HG02840 (cell line): ENCODE measurements at regions not wholly inside any gene's neighbourhood (a gene's known extent, or its start where the extent isn't known, plus 50 kb on each side); places are given as distances from the start of the nearest gene placed in this dataset.

Experiments used
- ATAC-seq: cut with Tn5 transposase; IDR thresholded peaks from one replicate; pipeline ENCODE4 v1.9.1; 2021; ENCODE audit warnings: mild to moderate bottlenecking, moderate library complexity, moderate number of reproducible peaks; ENCODE audit not compliant: unreplicated experiment, low FRiP score

DNA sequence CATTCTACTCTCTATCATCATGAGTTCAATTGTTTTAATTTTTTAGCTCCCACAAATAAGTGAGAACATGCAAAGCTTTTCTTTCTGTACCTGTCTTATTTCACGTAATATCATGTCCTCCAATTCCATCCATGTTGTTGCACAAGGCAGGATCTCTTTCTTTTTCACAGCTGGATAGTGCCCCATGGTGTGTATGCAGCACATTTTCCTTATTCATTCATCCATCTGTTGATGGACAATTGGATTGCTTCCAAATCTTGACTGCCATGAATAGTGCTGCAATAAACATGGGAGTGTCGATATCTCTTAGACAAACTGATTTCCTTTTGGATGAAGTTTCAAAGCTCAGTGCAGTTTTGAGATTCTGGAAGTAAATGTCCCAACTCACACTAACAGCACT, 326.9 kb downstream of the FGF9 start:
- no peak for ATAC-seq

DNA sequence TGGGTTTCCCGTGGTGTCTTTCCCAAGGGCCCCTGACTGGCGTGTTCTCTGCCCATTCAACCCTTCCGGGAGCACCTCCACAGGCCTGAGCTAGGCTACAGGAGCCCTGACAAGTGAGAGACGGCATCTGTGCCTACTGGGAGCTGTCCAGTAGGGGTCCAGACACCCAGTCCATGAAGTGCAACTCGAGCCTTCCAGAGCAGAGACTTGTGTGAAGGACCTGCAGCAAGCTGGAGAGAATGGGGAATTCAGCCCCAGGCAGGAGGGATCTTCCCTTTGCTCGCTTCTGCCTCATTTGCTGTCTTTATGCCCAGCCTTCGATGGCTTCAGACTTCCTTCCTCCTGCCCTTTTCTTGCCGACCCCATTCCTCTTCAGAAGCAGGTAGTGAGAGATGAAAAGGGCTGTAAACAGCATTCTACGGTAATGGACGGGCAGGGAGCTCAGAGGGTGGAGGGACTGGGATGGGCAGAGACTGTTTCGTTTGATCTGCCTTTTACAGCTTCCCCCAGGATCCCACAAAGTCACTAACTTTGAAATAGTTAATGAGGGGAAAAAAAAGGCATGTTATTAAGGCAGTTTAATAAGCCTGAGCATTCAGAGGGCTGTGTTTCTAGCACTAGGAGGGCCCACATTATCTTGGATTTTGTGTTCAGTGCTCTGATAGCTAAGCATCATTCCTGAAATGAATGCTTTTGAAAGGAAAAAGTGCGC, 327.6 kb downstream of the FGF9 start:
- no peak for ATAC-seq

DNA sequence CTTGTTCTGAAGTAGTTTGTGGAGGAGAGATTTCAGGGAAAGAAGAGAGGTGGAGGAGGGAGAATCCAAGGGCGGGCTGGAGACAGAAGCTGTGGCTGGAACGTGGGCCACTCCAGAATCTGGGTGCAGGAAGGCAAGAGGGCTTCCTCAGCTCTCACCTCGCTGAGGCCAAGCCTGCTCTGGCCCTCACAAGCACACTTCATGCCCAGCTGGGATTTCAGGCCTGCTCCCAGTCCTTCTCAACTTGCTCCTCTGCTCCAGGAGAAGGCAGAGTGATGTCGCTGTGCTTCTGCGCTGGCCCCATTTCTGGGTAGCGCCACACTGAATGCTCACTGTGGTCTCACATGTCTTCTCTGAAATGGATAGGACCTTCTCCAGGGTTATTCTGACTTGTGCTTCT, 328.8 kb downstream of the FGF9 start:
- ATAC-seq: no peak

DNA sequence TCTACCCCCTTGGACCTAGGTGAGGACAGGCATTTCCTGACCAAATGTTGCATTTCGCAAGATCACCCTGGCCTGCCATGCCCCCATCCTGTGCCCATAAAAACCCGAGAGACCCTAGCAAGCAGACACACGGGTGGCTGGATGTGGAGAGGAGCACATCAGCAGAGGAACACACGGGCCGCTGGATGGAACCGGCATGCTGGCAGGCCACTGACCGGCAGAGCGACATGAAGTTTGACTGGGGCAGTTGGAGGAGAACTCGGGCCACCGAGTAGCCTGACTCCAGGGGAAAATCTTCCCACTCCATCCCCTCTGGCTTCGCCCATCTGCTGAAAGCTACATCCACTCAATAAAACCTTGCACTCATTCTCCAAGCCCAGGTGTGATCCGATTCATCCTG, 329.3 kb downstream of the FGF9 start:
- no peak for ATAC-seq

DNA sequence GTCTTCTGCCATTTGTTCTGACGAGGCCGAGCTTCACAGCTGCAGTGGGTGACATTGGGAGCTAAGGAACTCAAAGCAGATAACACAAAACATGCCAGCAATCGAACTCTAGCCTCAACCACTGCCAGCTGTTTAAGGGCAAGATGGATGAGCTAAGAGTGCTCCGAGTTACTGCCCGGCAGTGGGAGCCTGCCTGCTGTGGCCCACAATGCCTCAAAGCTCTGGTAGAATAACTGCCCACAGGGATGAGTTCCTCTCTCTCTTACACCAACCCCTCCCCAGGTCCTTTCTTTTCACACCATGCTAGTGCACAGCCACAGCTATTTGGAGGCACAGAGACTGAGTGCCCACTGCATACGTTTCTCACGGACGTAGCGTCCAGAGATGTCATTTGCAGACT, 330.5 kb downstream of the FGF9 start:
- no peak for ATAC-seq

DNA sequence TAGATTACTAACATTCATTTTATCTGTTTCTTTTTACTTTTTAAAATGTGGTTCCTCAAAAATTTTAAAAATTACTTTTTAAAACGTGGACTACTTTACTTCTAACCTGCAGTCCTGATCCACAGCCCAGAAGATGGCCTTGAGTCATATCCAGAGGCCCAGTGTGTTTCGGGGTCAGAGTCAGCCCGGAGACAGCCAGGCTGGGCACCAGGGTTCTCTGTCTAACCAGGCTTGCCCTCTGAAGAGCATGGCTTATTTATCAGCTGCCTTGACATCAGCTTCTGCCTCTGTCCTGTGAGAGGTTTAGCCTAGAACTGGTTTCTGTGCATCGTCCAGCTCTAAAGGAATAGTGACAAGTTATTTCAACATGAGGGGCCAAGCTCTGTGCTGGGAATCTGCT, 332.0 kb downstream of the FGF9 start:
- ATAC-seq: no peak

DNA sequence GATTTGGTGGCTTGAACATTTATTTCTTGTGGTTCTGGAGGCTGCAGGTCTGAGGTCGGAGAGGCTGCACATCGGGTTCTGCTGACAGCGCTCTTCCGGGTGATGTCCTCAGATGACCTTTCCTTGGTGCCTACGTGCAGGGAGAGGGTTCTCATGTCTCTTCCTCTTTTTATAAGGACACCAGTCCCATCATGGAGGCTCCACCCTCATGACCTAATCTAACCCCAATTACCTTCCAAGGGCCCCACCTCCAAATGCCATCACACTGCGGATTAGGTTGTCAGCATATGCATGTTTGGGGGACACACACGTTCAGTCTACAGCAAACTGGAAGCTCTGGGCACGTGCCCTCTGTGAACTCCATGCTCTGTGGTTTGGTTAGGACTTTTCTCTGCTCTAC, 338.6 kb downstream of the FGF9 start:
- no peak for ATAC-seq

DNA sequence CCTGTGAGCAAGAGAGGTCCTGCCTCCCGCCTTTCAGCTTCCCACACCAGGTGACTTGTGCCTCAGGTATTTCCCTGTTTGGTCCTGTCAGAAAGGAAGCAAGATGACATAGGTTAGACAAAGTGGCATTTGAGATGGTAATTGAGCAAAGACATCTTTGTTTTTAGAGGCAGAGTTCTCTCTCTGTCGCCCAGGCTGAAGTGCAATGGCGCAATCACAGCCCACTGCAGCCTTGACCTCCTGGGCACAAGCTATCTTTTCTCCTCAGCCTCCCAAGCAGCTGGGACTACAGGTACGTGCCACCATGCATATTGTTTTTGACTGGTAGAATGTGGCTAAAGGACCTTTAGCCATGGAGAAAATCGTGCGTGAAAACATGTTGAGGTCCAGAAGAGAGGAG, 339.1 kb downstream of the FGF9 start:
- ATAC-seq: no peak

DNA sequence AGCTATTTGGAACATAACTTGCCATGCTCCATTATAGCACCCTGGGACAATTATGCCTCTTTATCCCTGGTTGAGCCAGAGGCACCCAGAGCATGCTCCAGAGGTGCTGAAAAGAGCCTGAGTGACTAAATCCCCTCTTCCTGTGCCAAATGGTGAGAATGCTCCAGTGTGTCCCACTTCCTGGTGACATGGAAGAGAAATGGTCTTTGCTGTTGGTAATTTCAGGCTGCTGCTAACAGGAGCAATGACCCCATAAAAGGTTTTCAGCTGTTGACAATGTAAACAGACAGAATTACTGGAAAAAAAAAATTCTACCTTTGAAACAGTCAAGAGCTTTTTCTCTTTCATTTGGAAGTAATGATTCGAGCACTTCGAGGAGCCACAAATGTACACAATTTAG, 341.8 kb downstream of the FGF9 start:
- no peak for ATAC-seq

DNA sequence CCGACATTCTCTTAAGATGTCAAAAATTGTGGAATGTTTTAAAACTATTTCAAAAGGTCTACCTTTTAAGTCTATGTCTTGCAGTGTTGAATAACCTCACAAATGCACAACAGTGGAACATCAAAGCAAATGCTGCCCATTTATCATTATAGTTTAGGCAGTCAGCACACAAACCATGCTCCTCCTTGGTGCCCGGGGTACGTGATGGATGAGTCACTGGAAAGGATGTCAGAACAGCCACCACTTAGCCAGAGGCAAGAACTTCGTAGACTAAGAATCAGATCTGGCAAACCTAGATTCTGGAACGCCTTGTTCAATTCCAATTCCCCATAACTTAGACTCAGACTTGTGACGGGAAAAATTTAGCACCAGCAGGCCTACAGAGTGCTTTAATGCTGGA, 343.6 kb downstream of the FGF9 start:
- no peak for ATAC-seq

DNA sequence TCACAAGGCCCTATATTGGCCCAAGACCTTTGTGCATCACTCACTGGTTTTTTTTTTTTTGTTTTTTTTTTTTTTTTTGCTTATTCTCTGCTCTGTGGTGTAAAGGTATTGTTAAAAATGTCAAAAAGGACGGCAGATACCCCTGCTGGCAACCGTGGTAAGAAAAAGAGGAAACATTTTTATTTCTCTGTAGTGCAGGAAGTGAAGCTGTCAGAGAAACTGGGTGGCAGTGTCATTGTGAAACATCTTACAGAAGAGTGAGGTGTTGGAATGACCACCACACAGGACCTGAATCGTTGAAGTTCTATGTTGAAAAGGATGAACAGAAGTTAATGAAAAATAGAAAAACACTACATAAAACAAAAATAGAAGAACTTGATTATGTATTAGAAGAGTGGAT, 346.4 kb downstream of the FGF9 start:
- peak; percentile 85 for ATAC-seq

DNA sequence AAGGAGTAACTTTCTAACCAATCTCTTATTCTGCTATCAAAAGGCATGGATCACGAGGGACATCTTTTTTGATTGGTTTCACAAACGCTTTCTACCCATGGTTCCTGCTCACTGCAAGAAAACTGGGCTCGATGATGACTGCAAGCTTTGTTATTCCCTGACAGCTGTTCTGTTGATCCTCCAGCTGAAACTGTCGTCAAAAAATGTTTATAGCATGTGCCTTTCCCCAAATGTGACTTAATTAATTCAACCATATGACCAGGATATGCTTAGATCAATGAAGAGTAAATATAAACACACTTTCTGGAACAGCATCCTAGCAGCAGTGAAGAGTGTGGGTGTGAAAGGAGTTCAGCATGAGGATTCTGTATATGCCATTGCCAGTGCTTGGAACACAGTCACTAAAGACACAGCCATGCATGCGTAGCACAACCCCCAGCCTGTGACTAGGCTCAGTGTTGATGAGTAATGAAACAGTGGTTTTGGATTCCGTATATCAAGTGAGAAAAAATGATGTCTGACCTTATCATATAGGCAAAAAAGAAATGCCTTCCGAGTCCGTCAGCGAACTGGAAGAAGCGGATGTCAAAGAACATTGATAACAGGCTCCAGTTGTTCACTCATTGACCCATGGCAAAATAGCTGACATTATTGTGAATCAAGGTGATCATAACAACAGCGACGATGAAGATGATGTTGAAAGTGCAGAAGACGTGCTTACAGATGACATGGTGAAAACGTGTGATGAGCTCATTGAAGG, 347.4 kb downstream of the FGF9 start:
- no peak for ATAC-seq

DNA sequence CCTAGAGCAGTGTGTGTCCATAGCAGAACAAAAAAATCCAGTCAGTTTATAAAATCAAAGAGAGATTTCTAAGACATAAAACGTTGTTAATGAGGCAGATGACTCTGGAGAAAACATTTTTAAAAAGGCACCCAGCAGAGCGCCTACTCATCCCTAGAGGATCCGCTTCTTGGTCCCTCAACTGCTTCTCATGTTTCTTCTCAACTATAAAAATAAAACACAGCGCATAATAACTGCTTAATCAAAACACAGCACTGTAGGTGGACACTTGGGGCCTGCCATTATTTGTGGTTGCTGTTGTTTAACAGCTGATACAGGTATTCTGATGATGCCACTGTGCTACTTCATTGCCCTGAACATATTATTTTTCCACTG, 347.9 kb downstream of the FGF9 start:
- ATAC-seq: no peak

DNA sequence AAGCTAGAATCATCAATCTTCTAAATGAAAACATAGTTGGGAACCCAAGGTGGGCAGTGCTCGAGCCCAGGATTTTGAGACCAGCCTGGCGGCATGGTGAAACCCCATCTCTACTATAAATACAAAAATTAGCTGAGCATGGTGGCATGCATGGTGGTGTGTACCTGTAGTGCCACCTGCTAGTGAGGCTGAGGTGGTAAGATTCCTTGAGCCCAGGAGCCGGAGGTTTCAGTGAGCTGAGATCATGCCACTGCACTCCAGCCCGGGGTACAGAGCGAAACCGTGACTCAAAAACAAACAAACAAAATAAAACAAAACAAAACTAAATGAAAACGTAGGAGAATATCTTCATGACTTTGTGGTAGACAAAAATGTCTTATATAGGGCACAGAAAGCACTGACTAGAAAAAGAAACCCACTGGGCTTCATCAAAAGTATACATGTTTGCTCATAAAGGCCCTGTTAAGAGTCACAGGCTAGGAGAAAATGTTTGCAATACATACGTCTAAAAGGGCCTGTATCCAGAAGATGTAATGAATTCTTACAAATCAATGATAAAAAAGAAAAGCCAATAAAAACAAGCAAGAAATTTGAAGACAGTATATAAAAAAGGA, 353.6 kb downstream of the FGF9 start:
- ATAC-seq: no peak

DNA sequence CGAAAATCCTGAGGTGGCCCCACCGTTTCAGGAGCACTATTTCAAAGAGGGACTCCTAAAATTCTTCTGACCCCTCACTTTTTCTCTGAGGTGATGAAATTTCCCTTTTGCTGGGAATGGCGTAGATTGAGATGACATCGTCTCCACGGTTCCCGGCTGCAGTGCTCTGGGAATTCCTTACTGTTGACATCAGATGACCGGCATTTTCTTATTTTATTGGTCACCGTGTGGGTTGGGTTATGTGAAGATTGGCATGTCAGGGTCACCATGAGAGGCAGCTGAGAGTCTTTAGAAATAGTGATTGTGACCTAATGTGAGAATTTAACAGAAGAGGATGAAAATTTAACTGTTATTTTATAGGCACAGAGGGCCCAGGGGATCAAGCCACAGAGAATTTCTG, 356.7 kb downstream of the FGF9 start:
- no peak for ATAC-seq

DNA sequence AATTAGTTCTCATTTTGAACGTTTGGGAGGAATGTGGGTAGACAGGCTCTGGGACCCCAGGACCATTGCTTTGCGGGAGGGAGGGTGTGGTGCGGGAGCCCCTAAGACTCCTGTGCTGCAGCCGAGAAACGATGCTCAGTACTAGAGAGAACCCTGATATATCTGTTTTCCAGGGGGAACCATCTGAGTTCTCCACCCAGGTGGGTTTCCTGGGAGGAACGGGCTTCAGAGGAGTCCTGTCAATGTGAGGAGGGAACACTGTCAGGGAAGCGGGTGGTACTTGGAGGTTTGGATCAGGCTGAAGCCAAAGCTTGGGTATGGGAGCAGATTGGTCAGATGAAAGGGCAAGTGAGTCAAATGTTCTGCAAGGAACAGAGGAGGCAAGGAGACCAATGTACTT, 358.0 kb downstream of the FGF9 start:
- no peak for ATAC-seq

DNA sequence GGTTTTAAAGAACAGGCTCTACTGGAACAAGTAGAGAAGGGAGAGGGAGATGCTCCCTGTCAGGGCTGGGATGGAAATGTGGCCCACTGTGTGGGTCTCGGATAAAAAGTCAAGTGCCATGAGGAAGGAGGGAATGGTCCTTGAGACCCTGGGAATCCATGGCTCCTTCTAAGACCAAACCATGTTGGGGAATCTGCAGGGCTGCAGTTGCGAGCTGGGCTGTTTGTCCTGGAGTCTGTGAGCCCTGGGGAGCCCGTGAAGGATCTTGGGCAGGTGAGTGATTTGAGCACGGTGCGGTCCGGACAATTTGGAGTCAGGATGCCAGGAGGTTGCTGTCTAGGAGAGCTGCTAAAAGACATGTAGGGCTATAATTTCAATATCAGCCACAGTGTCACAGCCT, 359.4 kb downstream of the FGF9 start:
- no peak for ATAC-seq

DNA sequence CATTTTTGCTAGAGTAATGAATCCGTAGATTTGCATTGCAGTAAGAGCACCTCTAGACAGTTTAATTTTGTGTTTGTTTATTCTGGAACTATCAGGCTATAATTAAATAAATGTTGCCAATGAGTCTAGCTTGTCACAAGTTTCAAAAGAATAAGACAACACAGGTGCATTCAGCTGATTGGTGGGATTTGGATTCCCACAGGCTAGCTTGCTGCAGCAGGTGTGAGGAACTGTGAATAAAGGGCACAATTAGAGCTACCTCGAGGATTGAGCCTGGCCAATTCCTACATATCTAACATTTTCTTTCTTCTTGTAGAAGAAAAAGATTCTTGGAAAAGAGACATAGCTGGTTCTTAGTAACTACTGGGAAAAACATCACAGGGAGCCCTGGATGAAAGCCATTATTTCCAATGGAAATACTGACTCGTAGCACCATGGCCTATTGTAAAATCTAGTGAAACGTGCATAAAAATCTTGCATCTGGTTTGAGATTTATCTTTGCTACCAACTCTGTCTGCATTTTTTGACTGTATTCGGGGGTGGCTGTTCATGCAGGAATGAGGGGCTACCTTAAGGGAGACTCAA, 360.9 kb downstream of the FGF9 start:
- no peak for ATAC-seq

DNA sequence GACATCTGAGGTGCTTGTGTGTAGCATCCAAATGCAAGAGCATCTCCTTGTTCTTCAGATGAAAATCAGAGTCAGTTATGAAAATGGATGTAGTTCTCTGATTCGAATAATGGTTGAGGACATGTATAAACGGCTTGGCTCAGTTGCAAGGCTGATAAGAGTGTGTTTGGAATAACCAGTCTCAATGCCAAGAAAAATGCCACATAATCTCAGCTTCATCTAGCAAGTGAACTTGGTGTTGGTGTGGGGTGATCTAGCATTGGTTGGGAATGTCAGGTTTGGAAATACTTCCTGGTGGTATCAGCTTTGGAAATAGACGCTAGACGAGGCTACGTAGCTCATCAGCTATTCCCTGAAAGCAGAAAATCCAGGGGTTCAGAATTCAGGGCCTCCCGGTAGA, 362.0 kb downstream of the FGF9 start:
- ATAC-seq: no peak

DNA sequence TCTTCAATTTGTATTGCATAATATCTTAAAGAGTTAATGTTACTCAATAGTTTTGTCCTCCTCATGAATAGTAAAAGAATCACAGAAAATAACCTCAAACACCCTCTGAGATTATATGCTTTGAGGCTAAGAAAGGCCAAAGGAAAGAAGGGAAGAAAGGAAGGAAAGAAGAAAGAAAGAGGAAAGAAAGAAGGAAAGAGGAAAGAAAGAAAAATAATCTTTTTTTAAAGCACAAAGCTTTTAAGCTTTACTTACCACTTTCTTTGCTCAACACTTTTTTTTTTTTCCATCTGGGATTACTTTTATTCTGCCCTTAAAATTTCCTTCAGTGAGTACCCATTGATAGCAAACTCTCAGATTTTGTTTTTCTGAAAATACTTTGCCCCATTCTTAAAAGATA, 369.1 kb downstream of the FGF9 start:
- no peak for ATAC-seq

DNA sequence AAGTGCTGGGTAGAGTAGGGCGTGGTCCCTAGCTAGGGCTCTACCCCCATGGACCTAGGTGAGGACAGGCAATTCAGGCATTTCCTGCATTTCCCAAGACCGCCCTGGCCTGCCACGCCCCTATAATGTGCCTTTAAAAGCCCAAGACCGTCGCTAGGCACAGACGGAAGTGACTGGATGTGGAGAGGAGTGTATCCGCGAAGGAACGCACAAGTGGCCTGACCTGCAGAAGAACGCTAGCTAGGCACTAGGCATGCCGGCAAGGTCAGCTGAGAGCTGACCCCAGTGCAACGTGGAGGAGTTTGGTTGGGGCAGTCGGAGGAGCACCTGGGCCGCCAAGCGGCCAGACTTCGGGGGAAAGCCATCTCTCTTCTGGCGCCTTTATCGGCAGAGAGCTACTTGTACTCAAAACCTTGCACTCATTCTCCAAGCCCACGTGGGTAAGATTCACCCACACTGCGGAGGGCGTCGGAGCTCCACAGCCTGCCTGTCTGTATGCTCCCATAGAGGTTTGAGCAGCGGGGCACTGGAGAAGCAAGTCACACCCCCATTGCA, 370.0 kb downstream of the FGF9 start:
- no peak for ATAC-seq
